COLO668 (cell line): ENCODE measurements at regions not wholly inside any gene's neighbourhood (a gene's known extent, or its start where the extent isn't known, plus 50 kb on each side); places are given as distances from the start of the nearest gene placed in this dataset.

Experiments
- DNase-seq: peaks from one replicate; lab custom pipeline; 2025; ENCODE audit not compliant: unreplicated experiment; lab: John Stamatoyannopoulos, UW

DNA sequence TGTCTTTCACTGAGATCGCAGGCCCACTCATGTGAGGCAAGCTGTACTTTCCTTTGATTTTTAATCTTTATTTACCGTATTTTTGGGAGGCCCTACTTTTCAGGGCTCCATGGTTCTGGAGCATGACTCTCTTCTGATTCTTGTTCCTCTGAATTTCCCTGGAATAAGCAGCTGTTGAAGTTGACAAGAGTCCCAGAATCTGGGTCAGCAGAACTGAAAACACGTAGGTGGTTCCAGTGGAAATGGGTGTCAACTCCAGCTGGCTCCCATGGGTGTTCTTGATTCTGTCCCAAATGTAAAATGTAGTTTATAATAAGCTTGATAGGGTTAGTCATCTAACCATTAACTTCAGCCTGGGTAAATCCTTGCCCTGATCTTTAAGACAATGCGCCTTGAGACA is 409.4 kb downstream of the GATA3 start:
- no peak for DNase-seq

DNA sequence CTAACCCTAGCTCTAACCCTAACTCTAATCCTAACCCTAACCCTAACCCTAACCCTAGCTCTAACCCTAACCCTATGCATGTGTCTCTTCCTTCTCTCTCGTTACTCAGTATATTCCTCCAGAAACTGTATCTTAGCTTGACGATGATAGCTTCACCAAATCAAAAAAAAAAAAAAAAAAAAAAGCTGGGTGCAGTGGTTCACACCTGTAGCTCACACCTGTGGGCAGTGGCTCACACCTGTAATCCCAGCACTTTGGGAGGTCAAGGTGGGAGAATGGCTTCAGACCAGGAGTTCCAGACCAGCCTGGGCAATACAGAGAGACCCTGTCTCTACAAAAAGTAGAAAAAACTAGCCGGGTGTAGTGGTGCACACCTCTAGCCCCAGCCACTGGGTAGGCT is 414.0 kb downstream of the GATA3 start:
- DNase-seq, result no peak

DNA sequence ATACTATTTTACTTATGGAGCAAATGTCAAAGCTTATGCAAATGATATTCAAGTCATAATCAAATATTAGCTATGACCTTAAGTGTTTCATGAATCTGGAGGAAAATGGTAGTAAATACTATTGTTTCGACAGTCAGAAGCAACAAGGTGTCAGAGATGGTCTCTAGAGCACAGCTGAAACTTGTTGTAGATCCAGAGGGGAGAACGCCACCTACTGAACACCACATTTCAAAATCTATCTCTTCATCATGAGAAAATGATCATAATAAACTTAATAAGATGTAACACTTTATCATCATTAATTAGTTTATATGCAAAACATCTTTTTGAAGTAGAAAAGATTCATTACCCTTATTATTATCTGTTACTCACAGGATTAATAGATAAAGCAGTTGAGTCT is 418.7 kb downstream of the GATA3 start:
- DNase-seq, result no peak

DNA sequence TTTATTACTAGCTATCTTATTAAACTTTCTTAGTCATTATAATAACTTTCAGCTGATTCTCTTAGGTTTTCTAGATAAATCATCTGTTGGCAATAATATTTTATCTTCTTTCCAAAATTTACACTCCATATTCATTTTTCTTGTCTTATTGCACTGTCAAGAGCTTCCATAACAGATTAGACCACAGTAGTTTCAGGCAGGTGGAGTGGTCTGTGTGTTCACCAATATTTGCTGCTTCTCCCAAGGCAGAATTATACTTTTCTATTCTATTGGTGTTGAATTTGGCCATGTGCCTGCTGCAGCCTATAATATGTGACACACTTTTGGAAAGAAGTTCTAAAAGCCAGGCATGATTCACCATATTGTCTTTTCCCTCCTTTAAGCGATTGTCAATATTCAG is 422.8 kb downstream of the GATA3 start:
- DNase-seq, result no peak

DNA sequence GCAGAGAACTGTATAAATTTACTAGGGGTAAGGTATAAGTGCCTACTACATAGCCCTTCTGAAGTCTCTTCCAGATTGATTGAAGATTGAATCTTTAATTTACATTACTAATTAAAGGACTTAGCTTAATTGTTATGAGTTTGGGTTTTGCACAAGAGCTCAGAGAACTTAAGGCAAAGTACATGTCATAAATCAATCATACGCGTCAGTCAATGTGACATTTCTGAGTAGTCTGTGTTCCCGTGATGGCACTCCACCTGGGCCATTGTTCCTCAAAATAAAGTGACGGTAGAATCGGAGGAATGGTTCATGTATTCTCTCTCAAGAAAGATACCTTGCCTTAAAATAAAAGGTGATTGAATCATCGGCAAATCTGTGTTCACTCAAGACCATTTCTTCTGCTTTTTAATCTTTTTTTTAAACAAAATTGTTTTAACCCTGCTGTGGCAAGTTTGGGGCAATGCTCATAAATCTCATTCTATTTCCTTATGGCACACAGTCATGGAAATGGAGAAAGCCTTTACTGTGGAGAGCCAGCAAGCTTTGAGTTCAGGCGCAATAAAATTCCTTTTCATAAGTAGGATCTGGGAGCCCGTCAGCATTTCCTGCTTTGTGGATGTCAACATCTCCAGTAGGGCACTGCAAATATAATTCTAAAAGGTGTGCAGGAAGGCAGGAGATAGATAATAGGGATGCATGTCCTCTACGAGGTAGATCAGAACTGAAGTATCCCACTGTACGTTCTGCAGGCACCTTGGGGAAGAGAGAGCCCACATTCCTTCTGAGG is 427.4 kb downstream of the GATA3 start:
- no peak for DNase-seq

DNA sequence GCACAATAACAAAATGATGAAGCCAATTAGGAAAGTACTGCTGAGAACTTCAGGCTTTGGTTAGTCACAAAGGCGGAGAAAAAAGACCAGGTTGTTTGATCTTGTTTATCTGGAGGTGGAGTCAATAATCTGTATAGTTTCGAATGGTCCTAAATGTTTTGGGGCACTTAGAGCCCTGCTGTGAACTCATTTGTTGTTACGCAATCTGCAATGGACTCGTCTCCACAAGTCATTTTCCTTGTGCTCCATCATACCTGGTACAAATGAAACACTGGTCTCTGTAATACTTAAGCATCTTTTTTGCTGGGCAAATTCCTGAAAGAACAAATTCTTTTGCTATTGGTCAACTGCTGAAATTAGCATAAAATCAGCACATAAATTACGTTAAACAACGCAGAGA is 430.5 kb downstream of the GATA3 start:
- no peak for DNase-seq

DNA sequence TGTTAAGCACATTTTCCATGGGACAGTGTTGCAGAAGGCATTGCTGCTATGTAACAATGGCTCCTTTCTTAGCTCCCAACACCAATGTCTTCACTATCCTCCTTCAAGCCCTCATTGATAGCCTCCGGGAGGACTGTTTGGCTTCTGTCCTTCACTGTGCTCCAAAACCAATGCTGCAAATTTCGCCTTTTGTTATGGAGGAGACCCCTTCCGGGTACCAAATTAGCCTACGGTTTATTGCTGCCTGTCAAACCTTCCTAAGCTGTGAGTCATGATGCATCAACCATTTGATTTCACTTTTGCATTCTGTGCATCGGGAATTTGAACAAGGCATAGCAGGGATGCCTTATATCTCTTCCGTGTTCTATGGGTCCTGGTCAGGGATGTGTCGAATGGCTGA is 432.9 kb downstream of the GATA3 start:
- DNase-seq, result no peak

DNA sequence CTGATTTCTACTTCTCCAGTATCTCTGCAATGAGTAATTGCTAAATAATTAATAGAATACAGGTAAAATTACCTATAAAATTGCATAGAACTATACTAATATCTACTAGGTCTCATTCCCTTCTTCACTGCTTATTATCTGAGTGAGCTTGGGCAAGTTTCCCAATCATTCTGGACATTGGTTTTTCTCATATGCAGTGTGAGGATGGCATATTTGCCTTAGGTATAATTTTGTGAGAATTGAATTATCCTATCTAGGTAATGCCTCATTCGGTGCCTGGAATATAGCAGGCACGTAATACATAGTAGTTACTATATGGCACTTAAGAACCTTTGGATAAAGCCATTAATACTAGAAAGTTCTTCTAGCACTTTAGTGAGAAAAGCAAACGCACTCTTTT is 434.7 kb downstream of the GATA3 start:
- DNase-seq, result no peak

DNA sequence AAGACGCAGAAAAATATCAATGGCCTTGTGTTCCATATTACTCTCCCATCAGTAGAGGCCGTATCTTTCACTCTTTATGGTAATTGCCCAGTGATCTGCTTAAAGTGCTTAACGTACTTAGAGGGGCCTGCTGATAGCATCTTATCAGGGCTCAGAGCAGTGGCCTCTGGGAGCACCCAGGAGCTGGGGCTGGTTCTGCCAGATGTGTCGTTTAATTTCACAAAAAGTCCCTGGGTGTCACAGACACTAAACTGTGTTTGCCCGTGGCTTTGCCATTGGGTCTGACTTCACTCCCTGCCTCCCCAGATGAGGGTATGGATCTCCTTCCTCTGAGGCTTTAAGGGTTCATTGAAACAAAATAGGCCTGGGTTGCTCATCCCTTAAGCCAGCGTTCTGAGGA is 435.3 kb downstream of the GATA3 start:
- DNase-seq, result no peak

DNA sequence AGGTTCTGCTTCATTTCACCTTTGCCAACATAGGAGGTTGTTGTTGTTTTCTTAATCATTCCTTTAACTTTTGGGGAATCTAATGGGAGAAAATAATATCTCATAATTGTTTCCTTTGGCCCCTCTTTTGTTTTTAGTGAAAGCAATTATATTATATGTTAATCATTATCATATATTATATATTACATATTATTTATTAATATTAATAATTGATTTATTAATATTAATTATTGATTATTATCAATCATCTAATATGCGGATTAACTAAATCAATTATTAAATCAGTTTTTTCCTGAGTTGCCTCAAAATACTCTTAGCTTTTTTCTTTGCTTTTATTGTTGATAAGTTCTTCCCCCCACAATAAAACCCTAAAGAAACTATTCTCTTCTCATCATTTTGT is 443.8 kb downstream of the GATA3 start:
- DNase-seq, result no peak

DNA sequence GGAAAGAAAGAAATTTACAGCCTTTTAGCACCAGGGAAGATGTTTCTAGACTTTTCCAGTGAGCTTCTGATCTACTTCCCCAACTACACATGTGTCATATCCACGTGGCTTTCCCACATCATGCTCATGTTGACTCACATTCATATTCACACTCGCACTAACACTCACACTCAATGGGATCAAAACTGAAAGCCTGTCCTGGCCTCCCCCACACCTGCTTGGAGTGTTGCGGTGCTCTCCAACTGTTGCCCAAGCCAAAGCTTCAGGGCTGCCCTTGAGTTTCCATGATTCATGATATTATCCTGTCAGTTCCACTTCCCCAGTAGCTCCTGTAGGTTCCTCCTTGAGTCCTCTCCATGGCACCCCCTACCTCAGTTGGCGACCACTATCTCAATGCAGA is 444.4 kb downstream of the GATA3 start:
- no peak for DNase-seq

DNA sequence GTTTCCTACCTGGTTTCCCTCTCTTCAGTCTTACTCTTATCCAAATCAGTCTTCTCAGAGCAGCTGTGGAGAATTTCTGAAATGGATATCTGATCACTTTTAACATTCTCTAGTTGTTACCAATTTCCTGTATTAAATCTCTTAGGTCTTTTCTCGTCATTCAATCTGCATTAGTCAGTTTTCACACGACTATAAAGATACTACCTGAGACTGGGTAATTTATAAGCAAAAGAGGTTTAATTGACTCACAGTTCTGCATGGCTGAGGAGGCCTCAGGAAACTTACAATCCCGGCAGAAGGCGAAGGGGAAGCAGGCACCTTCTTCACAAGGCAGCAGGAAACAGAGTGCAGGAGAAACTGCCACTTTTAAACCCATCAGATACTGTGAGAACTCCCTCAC is 444.8 kb downstream of the GATA3 start:
- no peak for DNase-seq

DNA sequence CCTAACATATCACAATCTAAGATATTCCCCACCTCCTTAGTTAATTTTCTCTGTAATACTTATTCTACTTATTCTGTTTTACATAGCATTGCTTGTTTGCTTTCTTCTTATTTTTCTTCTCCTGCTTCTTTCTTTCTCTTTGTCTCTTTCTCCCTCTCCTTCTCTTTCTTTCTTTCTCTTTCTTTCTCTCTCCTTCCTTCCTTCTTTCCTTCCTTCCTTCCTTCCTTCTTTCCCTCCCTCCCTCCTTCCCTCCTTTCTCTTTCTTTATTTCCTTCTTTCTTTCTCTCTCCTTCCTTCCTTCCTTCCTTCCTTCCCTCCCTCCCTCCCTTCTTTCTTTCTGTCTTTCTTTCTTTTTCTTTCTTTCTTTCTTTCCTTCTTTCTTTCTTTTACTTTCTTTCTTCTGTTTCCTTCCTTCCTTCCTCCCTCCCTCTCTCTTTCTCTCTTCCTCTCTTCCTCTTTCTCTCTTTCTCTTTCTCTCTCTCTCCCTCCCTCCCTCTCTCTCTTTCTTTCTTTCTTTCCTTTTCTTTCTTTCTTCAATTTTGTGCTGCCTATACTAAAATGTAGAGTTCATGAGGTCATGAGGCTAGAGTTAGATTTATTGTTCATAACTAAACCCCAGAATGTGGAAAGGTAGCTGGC is 445.4 kb downstream of the GATA3 start:
- no peak for DNase-seq

DNA sequence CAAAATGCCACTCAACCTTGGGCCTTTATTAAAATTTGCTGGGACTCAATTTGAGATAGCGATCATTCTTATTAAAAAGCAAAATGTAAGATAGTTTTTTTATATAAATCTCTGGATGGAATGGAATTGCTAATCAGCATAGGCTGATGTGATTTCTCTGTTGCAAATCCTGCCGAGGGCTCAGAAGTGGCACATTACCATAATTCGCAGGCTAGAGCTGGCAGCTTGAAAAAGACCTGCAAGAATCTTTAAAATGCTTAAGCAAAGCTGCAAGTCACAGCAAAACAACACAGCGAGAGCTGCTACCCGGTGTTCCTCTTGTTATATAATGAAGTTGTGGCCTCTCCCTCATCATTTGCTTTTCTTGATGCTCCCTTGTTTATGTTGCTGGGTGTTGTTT is 448.1 kb downstream of the GATA3 start:
- DNase-seq, result no peak

DNA sequence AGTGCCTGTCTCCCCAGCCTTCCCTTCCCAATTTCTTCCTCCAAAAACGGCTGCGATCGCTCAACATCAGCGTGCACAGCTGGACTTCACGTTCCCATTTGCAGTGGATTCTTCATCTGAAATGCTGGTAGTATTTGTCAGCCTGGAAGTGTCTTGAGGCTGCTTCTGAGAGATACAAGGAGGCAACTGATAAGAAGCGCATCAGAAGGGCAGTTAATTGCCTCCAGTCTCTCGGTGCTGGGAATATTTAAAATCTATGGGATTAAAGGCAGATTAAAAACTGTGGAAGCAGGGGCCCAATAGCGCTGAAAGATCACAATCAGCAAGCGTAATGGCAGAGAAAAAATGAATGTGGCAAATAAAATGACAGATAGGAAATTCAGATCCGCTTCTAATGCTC is 450.0 kb downstream of the GATA3 start:
- DNase-seq, result no peak

DNA sequence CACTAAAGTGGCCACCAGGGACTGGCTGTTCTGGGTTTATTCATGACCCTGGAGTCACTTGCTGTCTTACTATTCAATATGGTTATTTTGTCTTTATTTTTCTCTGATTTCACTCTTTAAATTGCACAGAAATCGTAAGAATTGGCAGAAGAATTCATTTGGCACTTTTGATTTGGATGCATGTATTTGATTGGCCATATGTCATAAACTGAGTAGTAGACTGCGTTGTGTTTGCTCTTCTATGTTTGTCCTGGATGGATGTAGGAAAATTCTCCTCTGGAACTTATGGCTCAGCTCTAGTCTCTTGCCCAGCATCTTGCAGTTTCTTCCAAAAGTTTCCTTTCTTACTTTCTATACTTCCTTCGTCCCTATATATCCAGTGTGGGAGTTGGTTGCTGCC is 452.7 kb downstream of the GATA3 start:
- no peak for DNase-seq

DNA sequence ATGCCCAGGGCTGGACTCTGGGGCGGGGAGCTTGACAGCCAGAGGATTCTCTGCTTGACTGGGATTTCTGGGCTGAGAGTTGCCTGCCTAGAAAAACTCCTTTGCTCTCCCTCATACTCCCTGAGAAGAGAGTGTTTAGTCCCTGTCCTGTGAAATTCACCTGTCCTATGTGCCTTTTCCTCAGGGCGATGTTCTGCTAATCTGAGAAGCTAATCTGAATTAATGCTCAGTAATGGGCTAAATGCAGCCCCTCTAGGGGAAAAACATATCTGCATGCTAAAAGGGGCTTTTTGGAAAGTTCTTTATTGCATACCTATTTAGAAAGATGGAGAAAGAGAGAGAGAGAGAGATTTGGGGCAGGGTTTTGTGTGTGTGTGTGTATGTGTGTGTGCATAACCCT is 454.4 kb downstream of the GATA3 start:
- no peak for DNase-seq

DNA sequence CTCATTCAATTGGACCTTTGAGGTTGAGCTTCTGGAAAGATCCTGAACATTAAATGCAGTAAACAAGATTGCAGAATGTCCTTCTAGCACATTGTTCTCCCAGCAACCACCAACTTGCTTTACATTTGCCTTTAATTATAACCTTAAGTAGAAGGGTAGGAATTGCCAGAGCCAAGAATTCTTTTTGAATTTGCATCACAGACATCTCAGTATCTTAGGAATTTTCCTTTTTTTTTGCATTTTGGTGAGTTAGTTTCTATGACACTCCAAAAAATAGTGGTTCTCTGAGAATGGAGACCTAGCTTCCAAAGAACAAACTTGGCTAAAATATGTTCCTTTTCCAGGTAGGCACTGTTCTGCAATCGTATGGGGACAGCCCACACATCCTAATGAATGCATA is 456.0 kb downstream of the GATA3 start:
- no peak for DNase-seq

DNA sequence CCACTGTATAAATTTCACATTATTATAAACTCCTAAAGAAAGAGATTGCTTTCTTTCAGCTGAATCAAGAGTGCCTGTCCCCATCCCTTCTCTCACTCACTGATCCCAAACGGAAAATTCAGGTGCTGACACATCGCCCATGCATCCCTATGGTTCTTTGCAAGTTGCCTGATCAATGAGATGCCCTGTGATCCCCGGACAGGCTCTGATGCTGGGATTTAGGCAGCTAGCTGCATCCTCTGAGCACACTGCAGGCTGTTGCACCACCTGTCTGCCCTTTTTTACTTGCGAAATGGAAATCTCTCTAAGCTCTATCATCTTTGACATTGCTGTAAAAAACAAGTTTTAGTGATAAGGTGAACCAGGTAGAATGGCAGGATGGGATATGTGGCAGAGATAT is 456.5 kb downstream of the GATA3 start:
- DNase-seq, result no peak

DNA sequence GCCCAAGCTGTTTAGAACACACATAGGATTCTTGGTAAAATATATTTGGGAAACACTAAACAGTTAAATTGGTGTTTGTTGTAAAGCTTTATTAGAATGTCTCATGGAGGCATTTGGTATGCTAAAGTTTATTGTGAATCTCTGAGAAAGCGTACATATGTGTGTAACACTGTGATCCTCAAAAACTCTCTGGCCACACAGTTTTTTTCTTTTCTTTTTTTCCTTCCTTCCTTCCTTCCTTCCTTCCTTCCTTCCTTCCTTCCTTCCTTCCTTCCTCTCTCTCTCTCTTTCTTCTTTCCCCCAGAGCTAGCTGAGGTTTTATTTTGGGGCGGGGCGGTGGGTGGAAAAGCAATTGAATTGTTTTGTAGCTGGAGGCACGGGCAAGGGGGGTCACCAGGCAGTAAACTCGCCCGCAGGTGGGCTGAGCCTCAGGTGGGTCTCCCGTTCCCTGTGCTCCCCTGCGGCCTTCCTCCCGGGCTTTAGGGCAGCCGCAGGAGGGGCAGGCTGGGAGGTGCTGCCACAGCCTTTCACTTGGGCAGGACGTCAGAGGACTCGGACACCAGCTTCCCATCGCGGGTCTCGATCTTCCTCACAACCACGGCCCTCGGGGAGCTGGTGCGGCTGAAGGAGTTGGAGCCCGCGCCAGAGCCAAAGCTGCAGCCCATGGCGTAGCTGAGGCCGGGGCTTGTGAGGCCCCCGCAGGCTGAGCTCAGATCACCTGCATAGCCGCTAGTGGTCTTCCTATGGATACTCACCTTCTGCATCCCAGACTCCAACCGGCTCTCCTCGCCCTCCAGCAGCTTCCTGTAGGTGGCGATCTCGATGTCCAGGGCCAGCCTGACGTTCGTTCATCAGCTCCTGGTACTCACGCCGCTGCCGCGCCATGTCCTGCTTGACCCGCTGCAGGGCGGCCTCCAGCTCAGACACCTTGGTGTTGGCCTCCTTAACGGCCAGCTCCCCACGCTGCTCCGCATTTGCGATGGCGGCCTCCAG is 459.0 kb downstream of the GATA3 start:
- DNase-seq, result no peak

DNA sequence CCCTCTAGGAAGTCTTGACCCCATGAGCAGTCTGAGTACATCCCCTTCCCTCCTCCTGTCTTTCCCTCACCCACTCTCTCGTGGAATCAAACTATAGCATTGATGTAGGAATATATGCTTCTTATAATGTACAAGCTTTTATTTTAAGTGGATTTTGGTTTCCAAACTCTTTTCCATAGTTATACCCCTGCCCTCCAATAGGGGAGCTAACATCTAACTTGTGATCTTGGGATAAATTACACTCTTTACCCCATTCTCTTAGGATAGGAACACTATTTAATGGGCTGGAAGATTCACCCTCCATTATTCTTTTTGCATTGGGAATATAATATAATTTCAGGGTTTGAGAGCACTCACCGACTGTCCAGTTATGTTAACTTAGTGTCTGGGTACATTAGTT is 465.9 kb downstream of the GATA3 start:
- no peak for DNase-seq

DNA sequence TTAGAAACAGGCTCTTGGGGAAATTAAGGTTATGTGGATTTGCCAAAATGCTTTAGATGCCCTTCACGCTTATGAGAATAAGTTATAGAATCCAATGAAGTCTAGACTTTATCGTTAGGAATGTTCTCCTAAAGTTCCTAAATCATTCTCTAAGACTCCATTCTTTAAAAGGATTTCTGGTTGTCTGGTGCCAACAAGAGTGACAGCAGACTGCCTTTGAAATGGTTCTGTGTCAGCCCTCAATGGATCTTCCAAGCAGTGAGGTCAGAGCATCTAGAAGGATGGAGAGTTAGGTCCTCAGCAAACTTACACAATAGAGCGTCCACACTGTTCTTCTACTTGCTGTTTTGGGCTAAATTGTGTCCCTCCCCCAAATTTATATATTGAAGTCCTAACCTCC is 473.3 kb downstream of the GATA3 start:
- DNase-seq, result no peak
